Cerebellar nuclear complex (tissue), 1 donor: ENCODE measurements at regions not wholly inside any gene's neighbourhood (a gene's known extent, or its start where the extent isn't known, plus 50 kb on each side); places are given as distances from the start of the nearest gene placed in this dataset.
"Not testable (repeated sequence)": the region's sequence is repeated elsewhere in the genome, so short reads cannot be mapped to it uniquely, and the experiment has no call there.

Experiments used
- DNase-seq, 2 experiments: peaks; one replicate each; lab custom pipeline; 2025; lab: John Stamatoyannopoulos, UW

DNA sequence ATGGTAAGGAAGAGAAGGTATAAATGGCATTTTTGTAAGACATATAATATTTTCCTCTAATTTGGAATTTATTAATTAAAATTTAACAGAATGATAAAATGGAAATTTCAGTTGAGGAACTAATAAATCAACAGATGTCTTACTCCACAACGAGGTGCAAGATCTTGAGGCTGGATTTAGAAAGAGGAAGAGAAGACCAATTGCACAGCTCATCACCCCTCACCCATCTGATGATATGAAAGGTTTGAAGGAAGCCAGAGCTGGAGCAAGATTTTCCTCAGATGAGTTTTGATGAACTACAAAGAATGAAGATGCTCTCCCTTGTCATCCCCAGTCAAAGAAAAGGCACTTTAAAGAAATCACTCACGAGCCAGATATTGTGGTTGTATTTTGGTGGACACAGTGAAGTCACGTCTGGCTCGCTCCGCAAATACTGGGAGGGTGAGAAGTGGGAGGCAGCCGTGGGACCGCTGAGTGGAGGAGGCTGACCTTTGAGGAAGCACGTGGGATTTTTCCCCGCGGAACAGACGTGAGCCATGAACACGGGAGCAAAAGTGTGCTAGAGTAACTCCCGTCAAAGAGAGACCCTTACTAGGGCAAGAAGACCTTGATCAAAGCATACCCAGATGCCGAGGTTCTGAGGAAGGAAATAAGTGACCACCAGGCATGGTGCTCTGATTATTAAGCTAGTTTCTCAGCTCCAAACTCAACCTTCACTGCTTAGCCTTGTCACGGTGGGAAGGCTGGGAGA is 511.4 kb downstream of the RNF144A start:
- no peak for DNase-seq

GRCh38 chr2:7429733-7430132 is 512.5 kb downstream of the RNF144A start:
- no peak for DNase-seq

GRCh38 chr2:7430421-7430868 is 513.2 kb downstream of the RNF144A start:
- no peak for DNase-seq

DNA sequence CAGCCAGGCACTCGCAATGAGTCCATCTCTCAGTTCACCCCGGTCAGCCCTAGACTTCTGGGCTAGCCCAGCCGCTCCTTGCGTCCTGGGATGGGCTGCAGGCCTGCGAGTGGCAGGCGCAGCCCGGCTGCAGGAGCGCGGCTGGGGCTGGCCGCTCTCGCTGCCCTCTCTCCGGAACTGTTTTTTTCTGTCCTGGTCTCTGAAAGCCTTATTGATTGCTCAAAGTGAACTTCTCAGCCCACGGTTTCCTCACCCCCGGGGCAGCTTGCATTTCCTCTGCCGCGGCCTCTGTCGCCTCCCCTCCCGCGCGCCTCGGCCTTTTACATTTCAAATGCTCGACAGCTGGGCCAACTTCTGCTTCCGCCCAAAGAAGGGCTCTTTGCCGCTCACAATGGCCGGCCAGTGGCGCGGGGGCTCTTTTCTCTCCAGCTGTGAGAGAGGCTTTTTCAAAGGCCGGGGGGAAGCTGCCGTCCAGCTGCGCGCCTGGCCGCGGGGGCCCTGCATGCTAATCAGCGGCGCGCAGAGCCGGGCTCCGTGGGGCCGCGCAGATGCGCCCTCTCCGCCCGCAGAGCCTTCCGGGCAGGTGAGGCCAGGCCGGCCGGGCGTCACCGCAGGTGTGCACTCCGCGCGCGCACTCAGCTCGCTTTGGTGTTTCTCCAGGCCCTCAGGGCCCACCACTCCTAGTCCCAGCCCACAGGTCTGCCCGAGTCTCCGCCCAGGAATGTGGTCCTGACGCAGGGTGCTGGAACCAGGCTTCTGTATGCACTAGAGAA is 513.8 kb downstream of the RNF144A start:
- DNase-seq = no peak

GRCh38 chr2:7432436-7432835 is 515.2 kb downstream of the RNF144A start:
- DNase-seq = no peak

DNA sequence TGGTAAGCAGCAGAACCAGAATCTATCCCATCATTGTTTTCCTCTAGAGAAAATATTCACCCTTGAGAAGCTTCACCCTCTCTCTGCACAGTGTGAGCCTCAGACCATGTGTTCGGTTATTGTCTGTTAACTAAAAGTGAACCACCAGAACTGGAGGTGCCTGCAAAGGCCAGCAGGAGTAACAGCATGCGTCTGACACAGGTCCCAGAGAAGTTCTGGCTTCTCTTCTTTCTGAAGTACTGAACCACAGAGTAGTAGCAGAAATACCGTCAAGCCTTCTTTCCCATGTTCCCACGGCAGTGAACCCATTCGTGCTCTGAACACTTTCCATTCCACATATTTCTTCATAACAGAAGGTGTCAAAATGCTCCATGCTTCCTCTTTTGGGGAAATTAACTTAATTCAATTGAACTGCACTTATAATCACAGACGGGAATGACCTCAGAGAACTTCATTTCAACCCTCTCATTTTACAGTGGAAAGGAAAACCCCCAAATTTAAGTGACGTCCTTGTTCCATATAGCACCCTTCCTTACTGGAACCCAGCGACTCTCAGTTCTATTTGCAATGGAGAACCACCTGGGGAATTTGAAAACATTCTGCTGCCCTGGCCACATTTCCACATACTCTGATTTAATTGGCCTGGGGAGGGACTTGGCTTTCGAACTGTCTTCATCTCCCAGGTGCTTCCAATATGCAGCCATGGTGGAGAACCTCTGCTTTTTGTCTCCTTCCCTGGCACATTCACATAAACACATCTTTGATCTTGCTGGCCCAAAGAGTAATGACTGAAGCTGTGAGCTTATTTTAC is 519.1 kb downstream of the RNF144A start:
- DNase-seq = no peak

GRCh38 chr2:7437141-7437540 is 519.9 kb downstream of the RNF144A start:
- DNase-seq = no peak

DNA sequence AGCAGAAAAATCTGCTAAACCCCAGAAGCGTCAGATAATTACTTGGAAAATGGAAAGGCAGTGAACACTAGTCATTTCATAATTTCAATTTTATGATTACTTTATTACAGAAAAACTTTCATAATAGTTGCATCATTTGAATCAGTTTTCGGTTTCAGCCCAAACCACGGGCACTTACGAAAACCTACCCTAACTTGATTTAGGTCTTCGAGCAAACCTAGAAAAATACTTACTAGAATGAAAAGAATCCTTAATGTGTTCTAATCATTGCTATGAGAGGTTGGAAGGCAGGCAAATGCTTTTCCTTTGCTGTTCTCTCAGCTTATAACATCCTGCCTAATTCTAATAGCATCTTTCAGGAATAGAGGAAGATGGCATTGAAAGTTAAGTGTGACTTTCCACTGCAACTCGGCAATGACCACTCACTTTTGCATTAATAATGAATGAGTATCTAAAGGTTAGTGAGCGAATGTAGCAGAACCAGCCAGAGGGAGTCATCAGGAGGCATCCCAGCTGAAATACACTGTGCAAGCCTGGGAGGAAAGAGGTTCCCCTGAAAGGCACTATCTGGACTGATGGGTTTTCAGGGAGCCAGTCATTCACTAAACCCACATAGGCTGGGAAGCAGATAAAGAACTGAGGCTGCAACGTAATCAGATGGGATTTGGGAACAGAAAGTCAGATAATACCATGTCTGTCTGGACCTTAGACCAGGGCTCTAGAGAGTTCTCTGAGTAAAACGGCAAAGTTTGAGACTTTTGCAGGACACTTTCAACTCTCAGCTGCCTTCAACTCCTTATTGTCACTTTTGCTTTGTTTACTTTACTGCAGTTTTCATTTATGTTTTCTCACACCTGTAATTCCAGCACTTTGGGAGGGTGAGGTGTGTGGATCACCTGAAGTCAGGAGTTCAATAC is 520.8 kb downstream of the RNF144A start:
- DNase-seq = no peak

- DNase-seq = no peak
These were observed 521.6 kb downstream of the RNF144A start for GRCh38 chr2:7438855-7439254.

GRCh38 chr2:7440977-7441376 is 523.8 kb downstream of the RNF144A start:
- DNase-seq = no peak

DNA sequence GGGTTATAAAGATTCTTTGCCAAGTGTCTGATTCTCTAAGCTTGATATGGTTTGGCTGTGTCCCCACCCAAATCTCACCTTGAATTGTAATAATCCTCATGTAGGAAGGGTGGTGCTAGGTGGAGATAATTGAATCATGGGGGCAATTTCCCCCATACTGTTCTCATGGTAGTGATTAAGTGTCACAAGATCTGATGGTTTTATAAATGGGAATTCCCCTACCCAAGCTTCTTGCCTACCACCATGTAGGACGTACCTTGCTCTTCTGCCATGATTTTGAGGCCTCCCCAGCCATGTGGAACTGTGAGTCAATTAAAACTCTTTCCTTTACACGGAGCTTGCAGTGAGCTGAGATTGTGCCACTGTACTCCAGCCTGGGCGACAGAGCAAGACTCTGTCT is 524.6 kb downstream of the RNF144A start:
- not testable (repeated sequence) for DNase-seq

- DNase-seq = no peak
These were observed 527.4 kb downstream of the RNF144A start for GRCh38 chr2:7444626-7445025.

DNA sequence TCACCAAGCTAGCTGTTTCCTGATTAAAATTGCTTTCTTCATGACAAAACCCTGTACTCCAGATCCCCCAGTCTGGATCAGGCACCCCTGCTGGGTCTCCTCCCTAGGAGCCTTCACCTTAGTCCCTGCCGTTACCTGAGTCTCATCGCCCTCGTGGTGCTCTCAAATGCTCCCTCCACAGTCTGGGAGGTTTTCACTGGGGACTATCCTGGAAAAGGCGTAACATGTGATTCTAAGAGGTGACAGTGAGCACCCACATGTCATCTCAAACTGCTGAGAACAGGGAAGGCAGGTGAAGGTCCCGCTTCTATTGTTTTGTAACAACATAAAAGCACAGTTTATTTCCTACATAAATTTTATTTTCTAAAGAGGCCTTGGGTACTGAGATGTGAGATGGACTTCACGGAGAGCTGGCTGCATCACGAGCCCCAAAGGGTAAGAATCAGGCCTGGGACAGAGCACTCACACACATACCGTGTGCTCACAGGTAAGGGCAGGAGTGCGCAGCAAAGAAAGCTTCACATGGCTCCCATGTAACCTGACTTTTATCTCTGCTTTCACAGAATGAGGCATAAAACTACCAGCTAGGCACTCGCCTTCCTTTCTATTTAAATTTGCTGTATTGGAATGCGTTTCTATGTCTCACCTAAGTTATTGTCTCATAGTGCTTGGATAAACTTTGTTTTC is 531.5 kb downstream of the RNF144A start:
- DNase-seq = no peak

DNA sequence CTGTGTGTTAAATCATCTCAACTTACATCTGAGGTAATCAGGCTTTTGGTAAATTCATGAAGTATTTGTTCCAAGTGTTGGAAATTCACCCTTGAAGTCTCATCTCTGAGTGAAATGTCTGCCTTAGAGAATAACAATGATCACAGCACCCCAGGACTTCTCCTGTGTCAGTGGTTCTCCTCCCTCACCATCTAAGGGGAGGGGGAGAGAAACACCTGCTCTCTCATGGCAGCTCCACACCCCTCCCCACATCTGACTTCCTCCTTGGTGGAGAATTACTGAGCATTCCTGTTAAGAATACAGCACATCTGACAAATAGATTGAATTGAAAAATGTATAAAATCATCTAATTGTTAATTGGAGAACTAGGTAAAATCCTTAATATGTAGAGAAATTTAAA is 532.1 kb downstream of the RNF144A start:
- DNase-seq = no peak

DNA sequence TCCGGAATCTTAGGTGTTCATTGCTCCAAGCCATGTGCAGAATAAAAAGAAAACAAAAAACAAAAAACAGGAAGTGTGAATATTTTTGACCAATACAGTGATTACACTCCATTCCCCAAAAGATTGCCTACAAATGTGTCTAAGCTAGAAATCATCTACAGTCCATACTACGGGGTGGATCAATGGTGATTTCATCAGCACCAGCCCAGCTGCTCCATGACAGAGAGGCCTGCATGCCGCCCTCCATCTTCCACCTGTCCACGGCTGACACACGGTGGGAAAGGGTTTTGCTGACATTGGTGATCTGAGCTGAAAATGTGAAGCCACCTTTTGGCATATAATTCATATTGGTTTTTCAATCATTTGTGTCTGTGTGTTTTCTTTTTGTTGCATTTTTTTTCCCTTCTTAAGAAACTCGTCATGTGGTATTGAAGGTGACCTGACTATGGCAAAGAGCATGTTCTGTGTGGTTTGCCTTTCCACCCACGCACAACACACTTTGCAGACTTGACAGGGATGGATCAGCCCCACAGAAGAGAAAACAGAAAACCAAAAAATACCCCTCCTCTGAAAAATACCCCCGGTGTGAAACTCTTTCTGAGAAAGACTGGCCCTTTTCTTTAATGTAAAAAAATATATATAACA is 533.1 kb downstream of the RNF144A start:
- no peak for DNase-seq

- no peak for DNase-seq
These were observed 533.6 kb downstream of the RNF144A start for GRCh38 chr2:7450833-7451190.

DNA sequence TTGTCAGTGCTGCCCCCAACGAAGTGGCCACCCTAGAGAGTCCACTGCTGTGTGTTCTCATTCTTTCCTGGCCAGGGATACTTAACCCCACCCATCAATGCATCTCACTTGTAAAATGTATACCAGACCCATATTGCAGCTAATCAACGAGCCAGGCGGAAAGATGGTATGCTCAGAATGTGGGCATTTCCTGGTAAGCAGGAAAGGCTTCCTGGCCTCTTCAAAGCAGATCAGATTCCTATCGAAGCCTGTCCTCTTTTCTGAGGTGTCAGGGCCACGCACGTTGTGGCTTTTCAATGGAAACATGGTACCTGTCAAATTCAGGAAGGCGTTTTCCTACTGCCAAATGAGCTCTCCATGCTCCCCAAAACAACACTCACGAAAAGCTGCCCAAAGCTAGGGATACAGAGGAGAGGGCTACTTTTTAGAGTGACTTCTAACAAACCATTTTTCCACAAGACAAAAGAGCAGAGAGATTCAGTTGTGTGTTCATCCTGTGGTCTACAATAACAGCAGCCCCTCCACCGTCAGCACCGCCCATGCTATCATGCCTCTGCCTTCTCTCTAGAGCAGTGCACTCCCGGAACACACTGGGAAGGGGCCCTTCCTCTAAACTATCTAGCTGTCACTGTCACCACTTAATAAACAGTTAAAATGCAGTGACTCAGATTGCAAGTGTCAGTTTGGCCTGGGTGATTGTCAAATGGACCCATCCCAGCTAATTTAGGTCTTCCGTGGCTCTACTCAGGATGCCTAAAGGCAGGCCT is 535.1 kb downstream of the RNF144A start:
- no peak for DNase-seq

DNA sequence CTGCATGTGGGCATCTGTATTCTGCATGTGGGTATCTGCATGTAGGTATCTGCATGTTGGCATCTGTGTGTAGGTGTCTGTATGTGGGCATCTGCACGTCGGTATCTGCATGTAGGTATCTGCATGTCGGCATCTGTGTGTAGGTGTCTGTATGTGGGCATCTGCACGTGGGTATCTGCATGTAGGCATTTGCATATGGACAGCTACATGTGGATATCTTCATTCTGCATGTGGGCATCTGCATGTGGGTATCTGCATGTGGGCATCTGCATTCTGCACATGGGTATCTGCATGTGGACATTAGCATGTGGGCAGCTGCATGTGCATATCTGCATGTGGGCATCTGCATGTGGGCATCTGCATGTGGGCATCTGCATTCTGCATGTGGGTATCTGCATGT is 537.4 kb downstream of the RNF144A start:
- DNase-seq = no peak

DNA sequence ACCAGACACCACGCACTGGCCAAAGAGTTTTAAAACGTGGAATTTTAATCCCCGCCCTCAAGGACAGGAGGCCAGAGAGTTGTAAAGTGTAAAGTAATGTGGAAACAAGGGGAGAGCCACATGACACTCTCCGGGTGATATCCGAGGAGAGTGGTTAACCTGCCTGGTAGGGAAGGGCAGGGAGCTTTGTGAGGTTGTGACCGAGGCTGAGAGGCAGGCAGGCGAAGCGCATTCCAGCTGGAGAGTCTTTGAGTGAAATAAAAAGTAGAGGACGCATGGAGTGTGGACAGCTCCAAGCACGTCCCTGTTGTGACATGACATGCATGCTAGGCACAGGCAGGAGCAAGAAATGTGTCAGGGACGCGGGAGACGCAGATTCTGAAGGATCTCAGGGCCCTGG is 539.5 kb downstream of the RNF144A start:
- DNase-seq = no peak

- no peak for DNase-seq
These were observed 540.9 kb downstream of the RNF144A start for GRCh38 chr2:7458066-7458465.
